GM19324 (cell line): ENCODE measurements at regions not wholly inside any gene's neighbourhood (a gene's known extent, or its start where the extent isn't known, plus 50 kb on each side); places are given as distances from the start of the nearest gene placed in this dataset.

Source experiments
- ATAC-seq: cut with Tn5 transposase; IDR thresholded peaks from one replicate; pipeline ENCODE4 v1.9.1; 2021; ENCODE audit warnings: mild to moderate bottlenecking, moderate library complexity; ENCODE audit not compliant: unreplicated experiment, low FRiP score

DNA sequence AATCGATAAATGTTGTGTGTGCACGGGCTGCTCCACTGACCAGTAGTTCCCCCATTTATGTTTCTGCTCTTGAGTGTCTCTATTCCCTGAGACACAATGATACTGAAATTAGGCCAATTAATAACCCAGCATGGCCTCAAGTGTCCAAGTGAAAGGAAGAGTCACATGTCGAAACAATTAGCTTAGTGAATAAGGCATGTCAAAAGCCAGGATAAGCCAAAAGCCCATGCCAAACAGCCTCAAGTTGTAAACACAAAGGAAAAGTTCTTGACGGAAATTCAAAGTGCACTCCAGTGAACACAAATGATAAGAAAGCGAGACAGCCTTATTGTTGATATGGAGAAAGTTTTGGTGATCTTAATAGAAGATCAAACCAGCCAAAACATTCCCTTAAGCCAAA lies 167.1 kb upstream of the C1QTNF7 start:
- no peak for ATAC-seq

DNA sequence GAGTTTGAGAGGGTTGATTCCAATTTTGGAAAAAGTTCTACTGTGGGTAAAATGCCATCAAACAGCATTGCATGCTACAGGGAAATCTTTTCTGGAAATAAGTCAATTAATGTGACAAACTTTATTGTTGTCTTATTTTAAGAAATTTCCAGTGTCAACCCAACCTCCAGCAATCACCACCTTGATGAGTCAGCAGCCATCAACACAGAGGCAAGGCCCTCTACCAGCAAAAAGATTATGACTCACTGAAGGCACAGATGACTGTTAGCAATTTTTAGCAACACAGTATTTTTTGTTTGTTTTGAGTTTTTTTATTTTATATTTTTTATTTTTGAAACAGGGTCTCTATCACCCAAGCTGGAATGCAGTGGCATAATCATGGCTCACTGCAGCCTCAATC lies 165.4 kb upstream of the C1QTNF7 start:
- no peak for ATAC-seq

GRCh38 chr4:15270201-15270600 lies 157.6 kb upstream of the C1QTNF7 start:
- ATAC-seq: no peak

GRCh38 chr4:15286041-15286440 lies 141.8 kb upstream of the C1QTNF7 start:
- no peak for ATAC-seq

DNA sequence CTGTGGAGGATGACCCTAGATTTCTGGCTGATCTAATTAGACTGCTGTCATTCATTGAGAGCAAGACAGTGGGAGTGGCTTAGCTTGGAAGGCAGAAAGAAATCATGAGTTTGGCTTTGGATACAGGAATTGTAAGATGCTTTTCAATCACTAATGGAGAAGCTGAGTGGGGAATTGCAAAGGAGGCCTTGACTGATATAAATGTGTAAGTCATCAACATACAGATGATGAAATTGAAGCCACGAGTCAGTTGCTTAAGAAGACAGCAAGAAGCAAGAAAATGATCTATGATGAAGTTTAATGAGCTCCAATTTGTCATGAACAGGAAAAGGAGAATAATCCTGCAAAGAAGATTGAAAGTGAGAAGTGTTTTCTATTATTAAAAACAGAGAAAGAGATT lies 136.7 kb upstream of the C1QTNF7 start:
- ATAC-seq: no peak

DNA sequence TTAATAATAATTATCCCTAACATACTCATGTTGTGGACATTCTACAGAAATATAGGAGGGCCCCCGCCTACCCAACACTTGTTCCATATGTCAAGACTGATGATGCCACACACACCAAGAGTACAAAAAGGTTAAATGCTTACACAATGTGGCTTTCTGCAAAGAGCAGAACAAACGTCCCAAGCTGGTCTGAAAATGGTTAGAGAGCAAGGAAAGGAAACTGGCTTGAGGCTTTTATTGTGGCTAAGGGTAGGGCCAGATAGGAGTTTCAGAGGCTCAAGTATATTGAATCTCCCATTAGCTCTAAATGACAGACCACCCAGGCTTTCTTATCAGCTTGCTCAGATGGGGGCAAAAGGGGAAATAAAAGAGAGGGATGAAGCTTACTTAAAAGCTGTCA lies 134.1 kb upstream of the C1QTNF7 start:
- ATAC-seq: no peak

- ATAC-seq: no peak
Measured at GRCh38 chr4:15294202-15294601, 133.6 kb upstream of the C1QTNF7 start.

GRCh38 chr4:15294832-15295231 lies 133.0 kb upstream of the C1QTNF7 start:
- ATAC-seq: no peak

DNA sequence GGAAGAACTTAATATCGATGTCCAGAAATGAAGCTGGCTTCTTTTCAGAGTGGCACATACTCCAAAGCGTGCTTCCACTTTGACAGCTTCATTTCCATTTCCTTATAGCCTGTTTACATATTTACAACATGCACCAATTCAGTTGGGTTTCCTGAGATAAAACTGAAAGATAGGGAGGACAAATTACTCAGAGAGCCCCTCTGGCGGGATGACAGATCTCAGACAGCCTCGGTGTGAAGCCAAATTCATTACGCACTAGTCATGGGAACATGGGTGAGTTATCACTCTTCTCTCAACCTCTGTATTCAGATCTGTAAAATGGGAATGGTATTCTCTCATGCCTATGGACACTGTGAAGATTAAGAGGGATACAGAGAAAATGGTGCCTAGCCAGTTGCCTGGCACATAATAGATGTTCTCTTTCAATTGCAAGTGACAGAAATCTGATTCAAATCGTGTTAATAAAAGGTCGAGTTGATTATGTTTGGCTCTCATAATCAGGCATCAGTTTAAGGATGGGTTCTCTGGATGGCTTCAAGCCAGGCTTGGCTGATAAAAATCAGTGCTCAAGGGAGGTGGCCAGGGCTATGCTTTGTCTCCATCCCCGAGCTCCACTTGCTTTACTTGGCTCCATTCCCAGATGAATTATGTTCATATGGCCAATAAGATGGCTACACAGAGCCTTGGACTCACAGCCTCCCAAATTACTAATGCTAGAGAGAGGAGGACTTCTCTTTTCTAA lies 132.2 kb upstream of the C1QTNF7 start:
- ATAC-seq: no peak

DNA sequence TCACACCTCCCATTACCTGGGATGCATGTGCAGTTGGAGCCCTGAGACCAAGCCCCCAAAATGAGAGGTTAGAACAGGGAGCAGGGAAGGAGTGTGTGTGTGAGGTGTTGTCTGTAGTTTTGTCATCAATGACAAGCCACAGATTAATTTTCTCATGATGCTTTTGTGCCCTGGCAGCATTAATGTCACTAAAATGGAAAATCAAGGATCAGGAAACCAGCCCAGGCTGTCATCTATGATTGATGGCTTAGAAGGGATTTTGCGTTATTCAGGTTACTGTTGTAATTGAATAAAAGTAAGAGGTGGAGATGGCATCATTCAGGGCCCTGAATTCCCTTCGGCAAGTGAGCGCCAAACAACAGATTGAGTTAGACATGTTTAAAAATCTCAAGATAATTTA lies 130.5 kb upstream of the C1QTNF7 start:
- ATAC-seq: no peak

DNA sequence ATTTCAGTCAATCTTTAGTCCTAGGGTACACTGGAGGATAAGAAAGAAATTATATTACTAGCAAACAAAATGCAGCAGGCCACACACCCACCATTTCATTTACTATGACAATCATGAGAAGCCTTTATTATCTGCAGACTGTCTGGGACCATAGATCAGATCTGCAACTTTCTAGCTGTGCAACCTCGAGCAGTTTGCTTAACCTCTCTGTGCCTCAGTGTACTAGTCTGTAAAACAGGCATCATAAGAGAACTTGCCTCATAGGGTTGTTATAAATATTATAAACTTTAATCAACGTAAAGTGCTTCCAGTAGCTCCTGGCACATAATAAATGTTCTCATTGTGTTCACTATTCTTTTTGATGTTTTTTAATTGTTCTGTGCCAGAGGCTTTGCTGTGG lies 128.2 kb upstream of the C1QTNF7 start:
- ATAC-seq: no peak

- ATAC-seq: no peak
Measured at GRCh38 chr4:15303052-15303641, 124.7 kb upstream of the C1QTNF7 start.

DNA sequence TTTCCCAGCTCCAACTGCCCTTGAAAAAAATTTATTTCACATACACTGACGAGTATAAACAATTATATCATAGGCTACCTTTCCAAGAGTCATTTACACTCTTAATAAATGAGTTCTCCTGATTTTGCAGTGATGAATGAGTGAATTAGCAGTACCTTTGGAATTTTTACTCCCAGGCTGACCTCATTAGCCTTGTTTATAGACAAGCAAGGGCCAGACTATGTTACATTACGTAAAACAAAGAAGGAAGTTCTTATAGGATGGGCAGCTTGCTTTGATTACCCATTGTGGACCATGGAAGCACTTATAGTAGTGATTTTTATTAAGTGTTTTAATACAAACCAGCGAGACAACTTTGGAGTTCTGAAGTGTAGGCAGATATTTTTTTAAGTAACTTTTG lies 112.9 kb upstream of the C1QTNF7 start:
- no peak for ATAC-seq

DNA sequence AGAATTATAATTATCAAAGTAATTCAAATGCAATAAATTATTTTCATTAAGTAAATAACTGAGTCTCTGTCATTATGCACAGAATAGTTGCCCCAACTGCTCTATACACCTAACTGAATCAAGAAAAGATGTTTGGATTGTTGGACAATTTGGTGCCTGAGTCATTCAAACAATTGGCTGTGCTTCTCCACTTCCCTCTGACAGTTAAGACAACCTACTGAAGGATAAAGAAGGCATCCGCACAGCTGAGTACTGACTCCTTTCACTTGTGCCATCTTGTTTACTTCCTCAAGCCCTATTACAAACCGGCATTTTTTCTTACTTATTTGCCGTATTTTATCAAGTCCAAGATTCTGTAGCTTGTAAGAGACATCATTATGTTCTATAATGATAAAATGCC lies 110.6 kb upstream of the C1QTNF7 start:
- no peak for ATAC-seq

GRCh38 chr4:15318621-15319348 lies 109.0 kb upstream of the C1QTNF7 start:
- ATAC-seq: no peak

GRCh38 chr4:15320121-15320678 lies 107.6 kb upstream of the C1QTNF7 start:
- no peak for ATAC-seq

DNA sequence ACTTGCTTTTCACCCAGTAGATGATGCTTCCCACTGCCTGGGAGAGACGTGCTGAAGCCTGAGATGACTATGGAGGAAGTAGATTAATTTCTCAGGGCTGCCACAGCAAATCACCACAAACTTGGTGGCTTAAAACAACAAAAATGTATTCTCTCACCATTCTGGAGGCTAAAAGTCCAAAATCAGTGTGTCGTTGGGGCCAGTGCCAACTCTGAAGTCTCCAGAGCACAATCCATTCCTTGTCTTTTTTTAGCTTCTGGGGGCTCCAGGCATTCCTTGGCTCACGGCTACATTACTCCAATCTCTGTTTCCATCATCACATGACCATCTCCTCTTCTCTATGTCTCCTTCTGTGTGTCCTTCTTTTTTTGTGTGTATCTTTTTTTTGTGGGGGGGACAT lies 105.8 kb upstream of the C1QTNF7 start:
- no peak for ATAC-seq

GRCh38 chr4:15325987-15326386 lies 101.8 kb upstream of the C1QTNF7 start:
- no peak for ATAC-seq

DNA sequence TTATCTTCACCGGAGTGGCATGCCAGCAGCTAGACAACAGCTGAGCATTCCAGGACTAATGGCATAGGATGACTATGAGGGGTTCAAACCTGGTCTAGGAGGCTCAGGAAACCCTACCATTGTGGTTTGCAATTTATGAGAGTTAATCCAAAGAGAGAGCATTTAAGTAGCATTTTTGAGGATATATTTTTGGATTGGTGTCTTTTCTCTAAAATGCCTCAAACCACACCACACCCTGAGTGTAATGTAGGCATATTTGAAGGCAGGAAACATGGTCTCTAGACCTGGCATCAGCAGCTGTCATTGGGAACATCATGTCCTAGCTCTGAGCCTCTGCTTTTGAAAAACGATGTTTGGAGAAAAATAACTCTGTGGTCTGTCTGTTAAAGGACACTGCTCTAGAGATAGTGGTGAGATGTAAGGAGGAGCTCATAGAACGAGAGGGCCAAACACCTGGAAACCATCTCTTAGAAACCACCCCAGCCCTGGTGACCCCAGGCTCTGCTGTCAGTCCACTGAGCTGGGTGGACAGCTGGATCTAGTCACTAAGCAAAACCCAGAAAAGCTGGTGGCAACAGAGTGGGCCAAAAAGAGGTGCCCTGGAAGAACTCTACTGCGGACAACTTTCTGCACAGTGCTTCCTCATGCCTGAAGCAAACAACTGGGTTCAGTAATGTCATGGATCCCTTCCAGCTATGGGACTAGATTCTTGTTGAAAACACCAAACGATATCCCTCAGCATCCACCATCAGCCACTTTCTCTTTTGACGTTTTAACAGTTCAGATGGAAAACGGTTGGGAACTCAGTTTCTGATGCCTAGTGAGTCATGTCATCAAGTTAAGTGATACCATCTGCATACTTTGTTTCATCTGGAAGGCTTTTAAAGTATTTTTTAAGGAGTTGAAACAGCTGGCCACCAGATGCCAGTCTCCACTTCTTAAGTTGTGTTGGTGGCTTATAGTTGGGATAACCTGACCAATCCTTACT lies 100.2 kb upstream of the C1QTNF7 start:
- no peak for ATAC-seq

- no peak for ATAC-seq
Measured at GRCh38 chr4:15331930-15332329, 95.9 kb upstream of the C1QTNF7 start.
